ENCODE measurements at regions not wholly inside any gene's neighbourhood (a gene's known extent, or its start where the extent isn't known, plus 50 kb on each side); places are given as distances from the start of the nearest gene placed in this dataset.

GRCh38 chr10:124182088-124182541 is 88.7 kb upstream of the CHST15 start:
- TF ChIP-seq CTCF (IDR thresholded peaks at IDR 0.05 in 2 of 3, conservative IDR thresholded peaks at IDR 0.05 in 1 of 3; ENCODE audit: borderline replicate concordance in 1 of 3, insufficient read depth in 1 of 3, low read depth in 2 of 3, low read length in 2 of 3) (no peak), POLR2AphosphoS5 (IDR thresholded peaks at IDR 0.05; ENCODE audit: low read depth, low read length) (no peak), FOSL1 (IDR thresholded peaks at IDR 0.05; ENCODE audit: low read depth) (no peak), ZNF274 (IDR thresholded peaks at IDR 0.05; ENCODE audit: low read depth, low read length) (no peak)
